ENCODE measurements at regions not wholly inside any gene's neighbourhood (a gene's known extent, or its start where the extent isn't known, plus 50 kb on each side); places are given as distances from the start of the nearest gene placed in this dataset.

GRCh38 chr14:25411781-25412757, 362.1 kb upstream of the STXBP6 start:
- no peaks in the 10 kb centered on the region for H3F3A ChIP-seq (ENCODE audit: insufficient read depth, low read length, poor library complexity, severe bottlenecking)
- TF ChIP-seq MXI1 (conservative IDR thresholded peaks at IDR 0.05; ENCODE audit: poor library complexity, severe bottlenecking) (no peak), RAD21 (conservative IDR thresholded peaks at IDR 0.05) (peak; percentile 72), EP300 (conservative IDR thresholded peaks at IDR 0.05; ENCODE audit: poor library complexity, severe bottlenecking) (no peak), SMC3 (conservative IDR thresholded peaks at IDR 0.05; ENCODE audit: poor library complexity) (peak; percentile 63), TAF1 (IDR thresholded peaks at IDR 0.05; ENCODE audit: low read depth) (no peak), EZH2 (IDR thresholded peaks at IDR 0.05; ENCODE audit: borderline replicate concordance, insufficient read depth, low read length, poor library complexity, severe bottlenecking) (no peak), CTCF (IDR thresholded peaks at IDR 0.05; ENCODE audit: poor library complexity, severe bottlenecking) (peak; percentile 59), POLR2AphosphoS5 (IDR thresholded peaks at IDR 0.05) (no peak), REST (IDR thresholded peaks at IDR 0.05; ENCODE audit: borderline replicate concordance) (no peak)
- no peaks in the 10 kb centered on the region for H3K27me3 ChIP-seq (ENCODE audit: insufficient read depth, low read depth, low read length)
- no peak overlapping the region for H3K4me2 ChIP-seq (ENCODE audit: low read length)
- no peak overlapping the region for H3K4me3 ChIP-seq (ENCODE audit: low read length)
- H3K79me2 ChIP-seq (replicated peaks; ENCODE audit: insufficient read depth, low read length) = no peaks in the 10 kb centered on the region
- no peak overlapping the region for H2AFZ ChIP-seq (ENCODE audit: low read depth, low read length)
- no peaks in the 10 kb centered on the region for H3K36me3 ChIP-seq (ENCODE audit: insufficient read depth, low read length)
- no peaks in the 10 kb centered on the region for H4K20me1 ChIP-seq (ENCODE audit: insufficient read depth)
- no peak overlapping the region for H3K27ac ChIP-seq (ENCODE audit: low read length)
- no peaks in the 10 kb centered on the region for H3K9me2 ChIP-seq (ENCODE audit: insufficient read depth, low read length)
- no peaks in the 10 kb centered on the region for H3K9me3 ChIP-seq (ENCODE audit: low read length)
- H3K9ac ChIP-seq (ENCODE audit: low read length) = no peak overlapping the region

GRCh38 chr14:25406818-25407217, 356.9 kb upstream of the STXBP6 start:
- Histone ChIP-seq H3K79me2 (replicated peaks; ENCODE audit: insufficient read depth, low read length) (no peaks in the 10 kb centered on the region), H3K36me3 (ENCODE audit: insufficient read depth, low read length) (no peaks in the 10 kb centered on the region), H4K20me1 (ENCODE audit: insufficient read depth) (no peaks in the 10 kb centered on the region), H3K27ac (ENCODE audit: low read length) (no peak overlapping the region), H3K9ac (ENCODE audit: low read length) (no peak overlapping the region), H3F3A (ENCODE audit: insufficient read depth, low read length, poor library complexity, severe bottlenecking) (no peaks in the 10 kb centered on the region), H3K4me3 (ENCODE audit: low read length) (no peak overlapping the region), H3K9me2 (ENCODE audit: insufficient read depth, low read length) (no peaks in the 10 kb centered on the region), H3K27me3 (ENCODE audit: insufficient read depth, low read depth, low read length) (no peaks in the 10 kb centered on the region), H3K9me3 (ENCODE audit: low read length) (no peaks in the 10 kb centered on the region), H2AFZ (ENCODE audit: low read depth, low read length) (no peak overlapping the region), H3K4me2 (ENCODE audit: low read length) (no peak overlapping the region)
- TF ChIP-seq RAD21 (conservative IDR thresholded peaks at IDR 0.05) (peak; percentile 30), EP300 (conservative IDR thresholded peaks at IDR 0.05; ENCODE audit: poor library complexity, severe bottlenecking) (no peak), CTCF (IDR thresholded peaks at IDR 0.05; ENCODE audit: poor library complexity, severe bottlenecking) (peak; percentile 46), REST (IDR thresholded peaks at IDR 0.05; ENCODE audit: borderline replicate concordance) (no peak), SMC3 (conservative IDR thresholded peaks at IDR 0.05; ENCODE audit: poor library complexity) (peak; percentile 20)
